OCI-LY7 (cell line): ENCODE measurements at regions not wholly inside any gene's neighbourhood (a gene's known extent, or its start where the extent isn't known, plus 50 kb on each side); places are given as distances from the start of the nearest gene placed in this dataset.

Source experiments
- BruUV-seq: library from RNA; stranded (reverse); fragments of 400-500 nt; replicated peaks from 2 replicates; lab custom pipeline; 2021; lab: Mats Ljungman, UMichigan
- CTCF ChIA-PET: fragments of 300-600 bp; sonication (Branson Sonifier 250); formaldehyde crosslinking; loops from one replicate; lab custom pipeline; 2022; ENCODE audit warnings: antibody characterized with exemption; ENCODE audit not compliant: unreplicated experiment; lab: Charles Lee
- POLR2A ChIA-PET: fragments of 300-600 bp; sonication (Branson Sonifier 250); formaldehyde crosslinking; loops from one replicate; lab custom pipeline; 2022; ENCODE audit warnings: antibody characterized with exemption; lab: Charles Lee
- DNase-seq: peaks from one replicate; pipeline ENCODE4 v3.0.0-alpha.2; 2015; ENCODE audit warnings: low spot score
- H2AFZ ChIP-seq: fragments of 200-600 bp; sonication (generic), shearing (Covaris generic); 2 replicates; pipeline ENCODE4 v1.6.1; 2014; ENCODE audit warnings: mild to moderate bottlenecking, antibody characterized with exemption, low read length, moderate library complexity
- H3K27ac ChIP-seq: fragments of 200-600 bp; sonication (generic); 2 replicates; pipeline ENCODE4 v1.5.1; 2014; ENCODE audit warnings: mixed run types, low read depth, mild to moderate bottlenecking, moderate library complexity, low read length, inconsistent platforms; ENCODE audit not compliant: poor library complexity, severe bottlenecking
- H3K36me3 ChIP-seq: fragments of 200-600 bp; sonication (generic); 2 replicates; pipeline ENCODE4 v1.6.1; 2014; ENCODE audit warnings: mild to moderate bottlenecking, antibody characterized with exemption, low read length, moderate library complexity, mixed read lengths; ENCODE audit not compliant: insufficient read depth
- H3K4me1 ChIP-seq: fragments of 200-600 bp; sonication (generic); 2 replicates; pipeline ENCODE4 v1.5.1; 2014; ENCODE audit warnings: mild to moderate bottlenecking, low read length; ENCODE audit not compliant: insufficient read depth, poor library complexity, severe bottlenecking
- H3K4me2 ChIP-seq: fragments of 200-600 bp; sonication (generic); 2 replicates; pipeline ENCODE4 v1.6.1; 2014; ENCODE audit warnings: mild to moderate bottlenecking, low read length
- H3K4me3 ChIP-seq: fragments of 200-600 bp; sonication (generic); 2 replicates; pipeline ENCODE4 v1.5.1; 2014; ENCODE audit warnings: mild to moderate bottlenecking, low read depth, low read length; ENCODE audit not compliant: poor library complexity, severe bottlenecking
- H3K79me2 ChIP-seq: fragments of 200-600 bp; sonication (generic); 2 replicates; pipeline ENCODE4 v1.6.1; 2016; ENCODE audit warnings: low read depth, mild to moderate bottlenecking, low read length, moderate library complexity, mixed read lengths; ENCODE audit not compliant: insufficient read depth
- H3K9me2 ChIP-seq: fragments of 200-600 bp; sonication (generic); 2 replicates; pipeline ENCODE4 v1.6.1; 2016; ENCODE audit warnings: mild to moderate bottlenecking, low read length, mixed read lengths; ENCODE audit not compliant: insufficient read depth
- H3K9me3 ChIP-seq: fragments of 200-600 bp; sonication (generic); 2 replicates; pipeline ENCODE4 v1.6.1; 2014; ENCODE audit warnings: mild to moderate bottlenecking, mixed run types, low read length, mixed read lengths
- H4K20me1 ChIP-seq: fragments of 200-600 bp; sonication (generic); 2 replicates; pipeline ENCODE4 v1.6.1; 2014; ENCODE audit warnings: mild to moderate bottlenecking, antibody characterized with exemption, low read length, moderate library complexity, mixed read lengths; ENCODE audit not compliant: insufficient read depth
- EZH2phosphoT487 ChIP-seq: fragments of 200-600 bp; sonication (generic); IDR thresholded peaks from 2 replicates; pipeline ENCODE4 v1.6.1; 2018; ENCODE audit warnings: low read depth, borderline replicate concordance, mild to moderate bottlenecking, mixed run types, antibody characterized with exemption, low read length, moderate library complexity, mixed read lengths
- intact Hi-C: fragments of 100-400 bp; cut with micrococcal nuclease; formaldehyde crosslinking; loops from one replicate; pipeline ENCODE4 v1.10.0; 2022; ENCODE audit not compliant: unreplicated experiment
- TF ChIP-seq, protein P1 (sequence below): fragments of 200-600 bp; sonication (generic); conservative IDR thresholded peaks from 2 replicates; pipeline ENCODE4 v1.5.1; 2014; ENCODE audit warnings: mild to moderate bottlenecking, antibody characterized with exemption, low read length, moderate library complexity, mixed read lengths

GRCh38 chr2:64210816-64211215 lies 66.6 kb upstream of the PELI1 start:
- Histone ChIP-seq H3K4me2 (no peak overlapping the region), H4K20me1 (no peaks in the 10 kb centered on the region), H3K36me3 (no peaks in the 10 kb centered on the region), H2AFZ (no peak overlapping the region), H3K27ac (no peak overlapping the region), H3K4me3 (no peak overlapping the region), H3K9me3 (no peaks in the 10 kb centered on the region), H3K9me2 (no peaks in the 10 kb centered on the region), H3K79me2 (no peaks in the 10 kb centered on the region; the same call in 1 of the 2 replicates), H3K4me1 (peaks cover 53% of the 10 kb centered on the region)
- intact Hi-C loops, result loop anchor here (5.0 kb wide), 1 partner anchor 116 kb away; no protein-coding TSS in a partner anchor
- no TSS peak for BruUV-seq
- no peak for DNase-seq
- ChIA-PET POLR2A (interaction anchor here (0.5 to 3.0 kb wide), 2 partner anchors 12 to 120 kb away, joined by 7 to 17 read pairs; no protein-coding TSS in a partner anchor), CTCF (no interaction called here)
- no peak for TF ChIP-seq EZH2phosphoT487
- TF ChIP-seq, protein P1, sequence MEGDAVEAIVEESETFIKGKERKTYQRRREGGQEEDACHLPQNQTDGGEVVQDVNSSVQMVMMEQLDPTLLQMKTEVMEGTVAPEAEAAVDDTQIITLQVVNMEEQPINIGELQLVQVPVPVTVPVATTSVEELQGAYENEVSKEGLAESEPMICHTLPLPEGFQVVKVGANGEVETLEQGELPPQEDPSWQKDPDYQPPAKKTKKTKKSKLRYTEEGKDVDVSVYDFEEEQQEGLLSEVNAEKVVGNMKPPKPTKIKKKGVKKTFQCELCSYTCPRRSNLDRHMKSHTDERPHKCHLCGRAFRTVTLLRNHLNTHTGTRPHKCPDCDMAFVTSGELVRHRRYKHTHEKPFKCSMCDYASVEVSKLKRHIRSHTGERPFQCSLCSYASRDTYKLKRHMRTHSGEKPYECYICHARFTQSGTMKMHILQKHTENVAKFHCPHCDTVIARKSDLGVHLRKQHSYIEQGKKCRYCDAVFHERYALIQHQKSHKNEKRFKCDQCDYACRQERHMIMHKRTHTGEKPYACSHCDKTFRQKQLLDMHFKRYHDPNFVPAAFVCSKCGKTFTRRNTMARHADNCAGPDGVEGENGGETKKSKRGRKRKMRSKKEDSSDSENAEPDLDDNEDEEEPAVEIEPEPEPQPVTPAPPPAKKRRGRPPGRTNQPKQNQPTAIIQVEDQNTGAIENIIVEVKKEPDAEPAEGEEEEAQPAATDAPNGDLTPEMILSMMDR, result no peak

GRCh38 chr2:64211276-64211921 lies 67.2 kb upstream of the PELI1 start:
- TF ChIP-seq EZH2phosphoT487, result no peak
- TF ChIP-seq, protein P1, result no peak
- intact Hi-C loops, result loop anchor here (5.0 kb wide), 1 partner anchor 116 kb away; no protein-coding TSS in a partner anchor
- Histone ChIP-seq H3K79me2 (no peaks in the 10 kb centered on the region; the same call in 1 of the 2 replicates), H3K27ac (no peak overlapping the region), H4K20me1 (no peaks in the 10 kb centered on the region), H2AFZ (no peak overlapping the region), H3K4me1 (peaks cover 59% of the 10 kb centered on the region), H3K9me2 (no peaks in the 10 kb centered on the region), H3K4me2 (no peak overlapping the region), H3K36me3 (no peaks in the 10 kb centered on the region), H3K4me3 (no peak overlapping the region), H3K9me3 (no peaks in the 10 kb centered on the region)
- ChIA-PET CTCF (no interaction called here), POLR2A (interaction anchor here (1.0 to 3.0 kb wide), 2 partner anchors 12 to 147 kb away, joined by 4 to 17 read pairs; no protein-coding TSS in a partner anchor)
- no TSS peak for BruUV-seq
- no peak for DNase-seq

DNA sequence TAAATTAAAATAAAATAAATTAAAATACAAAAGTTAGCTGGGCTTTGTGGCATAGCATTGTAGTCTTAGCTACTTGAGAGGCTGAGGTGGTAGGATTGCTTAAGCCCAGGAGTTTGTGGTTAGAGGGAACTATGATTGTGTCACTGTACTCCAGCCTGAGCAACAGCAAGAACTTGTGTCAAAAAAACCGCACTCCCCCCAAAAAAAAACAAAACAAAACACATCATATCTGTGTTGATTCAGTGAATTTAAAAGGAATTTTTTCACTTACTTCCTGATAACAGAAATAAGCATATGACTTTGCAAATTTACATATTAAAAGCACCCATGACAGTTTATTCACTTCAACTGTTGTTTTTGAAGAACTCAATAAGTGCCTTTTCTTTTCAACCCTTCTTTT lies 68.1 kb upstream of the PELI1 start:
- Histone ChIP-seq H3K4me1 (peaks cover 58% of the 10 kb centered on the region), H4K20me1 (no peaks in the 10 kb centered on the region), H3K79me2 (no peaks in the 10 kb centered on the region; the same call in 1 of the 2 replicates), H3K36me3 (no peaks in the 10 kb centered on the region), H3K4me2 (peak overlapping the region; percentile 75), H3K27ac (peak overlapping the region; percentile 96), H3K9me3 (no peaks in the 10 kb centered on the region), H3K4me3 (no peak overlapping the region), H3K9me2 (no peaks in the 10 kb centered on the region), H2AFZ (peak overlapping the region; percentile 94; the same call in 1 of the 2 replicates)
- intact Hi-C loops, result loop anchor here (5.0 kb wide), 1 partner anchor 115 kb away; no protein-coding TSS in a partner anchor
- POLR2A ChIA-PET, result interaction anchor here (0.7 to 3.0 kb wide), 6 partner anchors 11 to 196 kb away, joined by 3 to 17 read pairs (median 4); no protein-coding TSS in a partner anchor
- CTCF ChIA-PET, result no interaction called here
- no peak for DNase-seq
- TF ChIP-seq, protein P1, result no peak
- no peak for TF ChIP-seq EZH2phosphoT487
- BruUV-seq, result no TSS peak
